ENCODE measurements at regions not wholly inside any gene's neighbourhood (a gene's known extent, or its start where the extent isn't known, plus 50 kb on each side); places are given as distances from the start of the nearest gene placed in this dataset.

DNA sequence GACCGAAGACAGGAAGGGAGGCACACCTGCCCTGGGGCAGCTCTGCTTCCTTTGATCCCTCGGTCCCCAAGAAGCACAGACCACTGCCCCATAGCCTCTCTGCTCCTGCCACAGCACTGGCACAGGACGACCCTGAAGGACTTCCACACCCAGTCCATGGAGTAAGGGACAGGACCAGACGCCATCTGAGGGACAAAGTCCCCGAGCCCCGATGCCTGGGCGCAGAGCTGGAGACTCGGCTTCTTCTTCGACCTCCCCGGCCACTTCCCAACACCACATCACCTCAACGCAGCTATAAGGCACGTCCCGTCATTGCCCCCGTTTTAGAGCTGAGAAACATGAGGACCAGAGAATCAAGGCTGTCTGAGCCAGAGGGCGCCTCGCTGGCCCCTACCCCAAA, 310.5 kb downstream of the BRD1 start:
- Histone ChIP-seq H2AFZ (no peak overlapping the region), H3K27me3 (ENCODE audit: insufficient read depth) (no peaks in the 10 kb centered on the region), H3K27ac (ENCODE audit: low read depth) (no peak overlapping the region), H3F3A (replicated peaks; ENCODE audit: low read depth) (no peaks in the 10 kb centered on the region), H3K79me2 (replicated peaks; ENCODE audit: insufficient read depth) (no peaks in the 10 kb centered on the region), H3K4me1 (ENCODE audit: insufficient read depth) (no peaks in the 10 kb centered on the region), H4K20me1 (replicated peaks; ENCODE audit: insufficient read depth) (no peaks in the 10 kb centered on the region), H3K9me2 (ENCODE audit: insufficient read depth) (no peaks in the 10 kb centered on the region), H3K36me3 (ENCODE audit: insufficient read depth) (no peaks in the 10 kb centered on the region), H3K4me2 (no peak overlapping the region), H3K4me3 (no peak overlapping the region)
- Mint-ChIP-seq H3K4me3 (no peak overlapping the region), H3K9me3 (peaks cover 6% of the 10 kb centered on the region), H3K36me3 (ENCODE audit: low read depth) (peaks cover 2% of the 10 kb centered on the region; the same call in 1 of the 3 replicates), H3K27me3 (ENCODE audit: insufficient read depth, low read depth, poor library complexity) (peaks cover 8% of the 10 kb centered on the region), H3K4me1 (peaks cover 36% of the 10 kb centered on the region), H3K27ac (no peak overlapping the region)
- no peak for TF ChIP-seq ZNF331 (CRISPR knock-in tag; IDR thresholded peaks at IDR 0.05; ENCODE audit: low read depth)
- ATAC-seq: no peak
- no peak for DNase-seq (ENCODE audit: low spot score)

DNA sequence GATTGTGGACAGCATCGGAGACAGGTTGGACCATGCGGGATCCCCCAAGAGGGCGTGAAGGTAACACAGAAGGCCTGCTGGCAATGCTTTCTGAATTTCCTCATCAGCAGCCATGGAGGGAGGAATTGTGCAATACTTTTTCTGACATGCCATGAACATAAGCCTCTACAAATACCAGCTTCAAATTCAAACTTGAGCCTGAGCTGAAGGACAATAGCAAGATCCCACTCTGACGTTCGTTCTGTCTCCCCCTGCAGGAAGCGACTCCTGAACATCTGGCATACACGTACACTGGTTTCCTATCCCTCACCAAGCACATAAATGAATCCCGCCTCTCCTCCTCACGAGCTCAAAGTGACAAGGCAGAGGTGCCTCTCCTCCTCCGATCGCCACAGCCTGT, 312.2 kb downstream of the BRD1 start:
- Histone ChIP-seq H3K27ac (ENCODE audit: low read depth) (no peak overlapping the region), H3K79me2 (replicated peaks; ENCODE audit: insufficient read depth) (no peaks in the 10 kb centered on the region), H3K4me2 (no peak overlapping the region), H3F3A (replicated peaks; ENCODE audit: low read depth) (no peaks in the 10 kb centered on the region), H3K4me3 (no peak overlapping the region), H3K4me1 (ENCODE audit: insufficient read depth) (no peaks in the 10 kb centered on the region), H3K36me3 (ENCODE audit: insufficient read depth) (no peaks in the 10 kb centered on the region), H3K9me2 (ENCODE audit: insufficient read depth) (no peaks in the 10 kb centered on the region), H4K20me1 (replicated peaks; ENCODE audit: insufficient read depth) (no peaks in the 10 kb centered on the region), H3K27me3 (ENCODE audit: insufficient read depth) (no peaks in the 10 kb centered on the region), H2AFZ (no peak overlapping the region)
- DNase-seq (ENCODE audit: low spot score): no peak
- peaks cover 10% of the 10 kb centered on the region for H3K27me3 Mint-ChIP-seq (ENCODE audit: insufficient read depth, low read depth, poor library complexity)
- no peak for ATAC-seq
- peaks cover 17% of the 10 kb centered on the region for H3K9me3 Mint-ChIP-seq
- no peak overlapping the region for H3K4me3 Mint-ChIP-seq
- H3K36me3 Mint-ChIP-seq (ENCODE audit: low read depth): peaks cover 11% of the 10 kb centered on the region
- H3K27ac Mint-ChIP-seq: no peak overlapping the region
- H3K4me1 Mint-ChIP-seq: peaks cover 43% of the 10 kb centered on the region
- TF ChIP-seq JUNB (IDR thresholded peaks at IDR 0.05; ENCODE audit: unreplicated experiment) (no peak), NANOG (IDR thresholded peaks at IDR 0.05; ENCODE audit: borderline replicate concordance) (no peak), POLR2AphosphoS5 (IDR thresholded peaks at IDR 0.05; ENCODE audit: low read depth) (no peak), CREB1 (CRISPR knock-in tag; IDR thresholded peaks at IDR 0.05; ENCODE audit: low read depth) (no peak), EZH2phosphoT487 (IDR thresholded peaks at IDR 0.05; ENCODE audit: unreplicated experiment) (no peak), STAT1 (IDR thresholded peaks at IDR 0.05; ENCODE audit: unreplicated experiment) (no peak), ZNF331 (CRISPR knock-in tag; IDR thresholded peaks at IDR 0.05; ENCODE audit: low read depth) (no peak), ZNF114 (CRISPR knock-in tag; IDR thresholded peaks at IDR 0.05) (no peak), EZH2 (IDR thresholded peaks at IDR 0.05; ENCODE audit: low read depth, unreplicated experiment) (no peak)
- TF ChIP-seq, protein P1, sequence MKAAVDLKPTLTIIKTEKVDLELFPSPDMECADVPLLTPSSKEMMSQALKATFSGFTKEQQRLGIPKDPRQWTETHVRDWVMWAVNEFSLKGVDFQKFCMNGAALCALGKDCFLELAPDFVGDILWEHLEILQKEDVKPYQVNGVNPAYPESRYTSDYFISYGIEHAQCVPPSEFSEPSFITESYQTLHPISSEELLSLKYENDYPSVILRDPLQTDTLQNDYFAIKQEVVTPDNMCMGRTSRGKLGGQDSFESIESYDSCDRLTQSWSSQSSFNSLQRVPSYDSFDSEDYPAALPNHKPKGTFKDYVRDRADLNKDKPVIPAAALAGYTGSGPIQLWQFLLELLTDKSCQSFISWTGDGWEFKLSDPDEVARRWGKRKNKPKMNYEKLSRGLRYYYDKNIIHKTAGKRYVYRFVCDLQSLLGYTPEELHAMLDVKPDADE (IDR thresholded peaks at IDR 0.05): no peak
- TF ChIP-seq, protein P2, sequence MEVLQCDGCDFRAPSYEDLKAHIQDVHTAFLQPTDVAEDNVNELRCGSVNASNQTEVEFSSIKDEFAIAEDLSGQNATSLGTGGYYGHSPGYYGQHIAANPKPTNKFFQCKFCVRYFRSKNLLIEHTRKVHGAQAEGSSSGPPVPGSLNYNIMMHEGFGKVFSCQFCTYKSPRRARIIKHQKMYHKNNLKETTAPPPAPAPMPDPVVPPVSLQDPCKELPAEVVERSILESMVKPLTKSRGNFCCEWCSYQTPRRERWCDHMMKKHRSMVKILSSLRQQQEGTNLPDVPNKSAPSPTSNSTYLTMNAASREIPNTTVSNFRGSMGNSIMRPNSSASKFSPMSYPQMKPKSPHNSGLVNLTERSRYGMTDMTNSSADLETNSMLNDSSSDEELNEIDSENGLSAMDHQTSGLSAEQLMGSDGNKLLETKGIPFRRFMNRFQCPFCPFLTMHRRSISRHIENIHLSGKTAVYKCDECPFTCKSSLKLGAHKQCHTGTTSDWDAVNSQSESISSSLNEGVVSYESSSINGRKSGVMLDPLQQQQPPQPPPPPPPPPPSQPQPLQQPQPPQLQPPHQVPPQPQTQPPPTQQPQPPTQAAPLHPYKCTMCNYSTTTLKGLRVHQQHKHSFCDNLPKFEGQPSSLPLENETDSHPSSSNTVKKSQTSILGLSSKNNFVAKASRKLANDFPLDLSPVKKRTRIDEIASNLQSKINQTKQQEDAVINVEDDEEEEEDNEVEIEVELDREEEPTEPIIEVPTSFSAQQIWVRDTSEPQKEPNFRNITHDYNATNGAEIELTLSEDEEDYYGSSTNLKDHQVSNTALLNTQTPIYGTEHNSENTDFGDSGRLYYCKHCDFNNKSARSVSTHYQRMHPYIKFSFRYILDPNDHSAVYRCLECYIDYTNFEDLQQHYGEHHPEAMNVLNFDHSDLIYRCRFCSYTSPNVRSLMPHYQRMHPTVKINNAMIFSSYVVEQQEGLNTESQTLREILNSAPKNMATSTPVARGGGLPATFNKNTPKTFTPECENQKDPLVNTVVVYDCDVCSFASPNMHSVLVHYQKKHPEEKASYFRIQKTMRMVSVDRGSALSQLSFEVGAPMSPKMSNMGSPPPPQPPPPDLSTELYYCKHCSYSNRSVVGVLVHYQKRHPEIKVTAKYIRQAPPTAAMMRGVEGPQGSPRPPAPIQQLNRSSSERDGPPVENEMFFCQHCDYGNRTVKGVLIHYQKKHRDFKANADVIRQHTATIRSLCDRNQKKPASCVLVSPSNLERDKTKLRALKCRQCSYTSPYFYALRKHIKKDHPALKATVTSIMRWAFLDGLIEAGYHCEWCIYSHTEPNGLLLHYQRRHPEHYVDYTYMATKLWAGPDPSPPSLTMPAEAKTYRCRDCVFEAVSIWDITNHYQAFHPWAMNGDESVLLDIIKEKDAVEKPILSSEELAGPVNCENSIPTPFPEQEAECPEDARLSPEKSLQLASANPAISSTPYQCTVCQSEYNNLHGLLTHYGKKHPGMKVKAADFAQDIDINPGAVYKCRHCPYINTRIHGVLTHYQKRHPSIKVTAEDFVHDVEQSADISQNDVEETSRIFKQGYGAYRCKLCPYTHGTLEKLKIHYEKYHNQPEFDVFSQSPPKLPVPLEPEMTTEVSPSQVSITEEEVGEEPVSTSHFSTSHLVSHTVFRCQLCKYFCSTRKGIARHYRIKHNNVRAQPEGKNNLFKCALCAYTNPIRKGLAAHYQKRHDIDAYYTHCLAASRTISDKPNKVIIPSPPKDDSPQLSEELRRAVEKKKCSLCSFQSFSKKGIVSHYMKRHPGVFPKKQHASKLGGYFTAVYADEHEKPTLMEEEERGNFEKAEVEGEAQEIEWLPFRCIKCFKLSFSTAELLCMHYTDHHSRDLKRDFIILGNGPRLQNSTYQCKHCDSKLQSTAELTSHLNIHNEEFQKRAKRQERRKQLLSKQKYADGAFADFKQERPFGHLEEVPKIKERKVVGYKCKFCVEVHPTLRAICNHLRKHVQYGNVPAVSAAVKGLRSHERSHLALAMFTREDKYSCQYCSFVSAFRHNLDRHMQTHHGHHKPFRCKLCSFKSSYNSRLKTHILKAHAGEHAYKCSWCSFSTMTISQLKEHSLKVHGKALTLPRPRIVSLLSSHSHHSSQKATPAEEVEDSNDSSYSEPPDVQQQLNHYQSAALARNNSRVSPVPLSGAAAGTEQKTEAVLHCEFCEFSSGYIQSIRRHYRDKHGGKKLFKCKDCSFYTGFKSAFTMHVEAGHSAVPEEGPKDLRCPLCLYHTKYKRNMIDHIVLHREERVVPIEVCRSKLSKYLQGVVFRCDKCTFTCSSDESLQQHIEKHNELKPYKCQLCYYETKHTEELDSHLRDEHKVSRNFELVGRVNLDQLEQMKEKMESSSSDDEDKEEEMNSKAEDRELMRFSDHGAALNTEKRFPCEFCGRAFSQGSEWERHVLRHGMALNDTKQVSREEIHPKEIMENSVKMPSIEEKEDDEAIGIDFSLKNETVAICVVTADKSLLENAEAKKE (CRISPR knock-in tag; IDR thresholded peaks at IDR 0.05): no peak
- TF ChIP-seq, protein P3, sequence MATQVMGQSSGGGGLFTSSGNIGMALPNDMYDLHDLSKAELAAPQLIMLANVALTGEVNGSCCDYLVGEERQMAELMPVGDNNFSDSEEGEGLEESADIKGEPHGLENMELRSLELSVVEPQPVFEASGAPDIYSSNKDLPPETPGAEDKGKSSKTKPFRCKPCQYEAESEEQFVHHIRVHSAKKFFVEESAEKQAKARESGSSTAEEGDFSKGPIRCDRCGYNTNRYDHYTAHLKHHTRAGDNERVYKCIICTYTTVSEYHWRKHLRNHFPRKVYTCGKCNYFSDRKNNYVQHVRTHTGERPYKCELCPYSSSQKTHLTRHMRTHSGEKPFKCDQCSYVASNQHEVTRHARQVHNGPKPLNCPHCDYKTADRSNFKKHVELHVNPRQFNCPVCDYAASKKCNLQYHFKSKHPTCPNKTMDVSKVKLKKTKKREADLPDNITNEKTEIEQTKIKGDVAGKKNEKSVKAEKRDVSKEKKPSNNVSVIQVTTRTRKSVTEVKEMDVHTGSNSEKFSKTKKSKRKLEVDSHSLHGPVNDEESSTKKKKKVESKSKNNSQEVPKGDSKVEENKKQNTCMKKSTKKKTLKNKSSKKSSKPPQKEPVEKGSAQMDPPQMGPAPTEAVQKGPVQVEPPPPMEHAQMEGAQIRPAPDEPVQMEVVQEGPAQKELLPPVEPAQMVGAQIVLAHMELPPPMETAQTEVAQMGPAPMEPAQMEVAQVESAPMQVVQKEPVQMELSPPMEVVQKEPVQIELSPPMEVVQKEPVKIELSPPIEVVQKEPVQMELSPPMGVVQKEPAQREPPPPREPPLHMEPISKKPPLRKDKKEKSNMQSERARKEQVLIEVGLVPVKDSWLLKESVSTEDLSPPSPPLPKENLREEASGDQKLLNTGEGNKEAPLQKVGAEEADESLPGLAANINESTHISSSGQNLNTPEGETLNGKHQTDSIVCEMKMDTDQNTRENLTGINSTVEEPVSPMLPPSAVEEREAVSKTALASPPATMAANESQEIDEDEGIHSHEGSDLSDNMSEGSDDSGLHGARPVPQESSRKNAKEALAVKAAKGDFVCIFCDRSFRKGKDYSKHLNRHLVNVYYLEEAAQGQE (IDR thresholded peaks at IDR 0.05; ENCODE audit: unreplicated experiment): no peak

Measured in GM23338 (cell line).